ENCODE measurements at regions not wholly inside any gene's neighbourhood (a gene's known extent, or its start where the extent isn't known, plus 50 kb on each side); places are given as distances from the start of the nearest gene placed in this dataset.
"Not testable (repeated sequence)": the region's sequence is repeated elsewhere in the genome, so short reads cannot be mapped to it uniquely, and the experiment has no call there.

DNA sequence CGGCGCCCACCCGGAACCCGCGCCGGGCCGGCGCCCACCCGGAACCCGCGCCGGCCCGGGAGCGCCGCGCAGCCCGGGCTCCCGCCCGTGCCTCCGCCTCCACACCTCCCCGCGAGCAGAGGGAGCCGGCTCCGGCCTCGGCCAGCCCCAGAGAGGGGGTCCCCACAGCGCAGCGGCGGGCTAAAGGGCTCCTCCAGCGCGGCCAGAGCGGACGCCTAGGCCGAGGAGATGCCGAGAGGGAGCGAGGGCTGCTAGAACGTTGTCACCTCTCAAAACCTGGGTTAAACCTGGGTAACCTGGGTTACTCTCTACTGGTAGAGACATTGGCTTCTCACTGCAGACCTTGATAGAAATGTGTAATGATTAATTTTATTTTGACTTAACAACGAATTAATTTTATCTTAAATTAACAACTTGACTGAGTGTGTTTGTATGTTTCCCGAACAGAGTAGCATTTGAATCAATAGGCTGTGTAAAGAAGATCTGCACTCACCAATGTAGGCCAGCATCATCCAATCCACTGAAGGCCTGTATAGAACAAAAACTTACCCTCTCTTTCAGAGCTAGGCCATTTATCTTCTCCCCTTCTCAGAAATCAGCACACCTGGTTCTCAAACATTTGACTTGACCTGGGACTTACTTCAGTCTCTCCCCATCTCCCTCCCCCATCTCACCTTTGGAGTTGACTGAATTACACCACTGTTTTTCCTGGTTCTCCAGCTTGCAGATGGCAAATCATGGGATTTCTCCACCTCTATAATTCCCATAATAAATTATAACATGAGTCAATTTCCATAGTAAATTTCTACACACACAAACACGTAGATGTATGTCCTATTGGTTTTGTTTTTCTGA is 242.7 kb downstream of the ASXL3 start:
- intact Hi-C loops (cut with micrococcal nuclease): no loop called here

DNA sequence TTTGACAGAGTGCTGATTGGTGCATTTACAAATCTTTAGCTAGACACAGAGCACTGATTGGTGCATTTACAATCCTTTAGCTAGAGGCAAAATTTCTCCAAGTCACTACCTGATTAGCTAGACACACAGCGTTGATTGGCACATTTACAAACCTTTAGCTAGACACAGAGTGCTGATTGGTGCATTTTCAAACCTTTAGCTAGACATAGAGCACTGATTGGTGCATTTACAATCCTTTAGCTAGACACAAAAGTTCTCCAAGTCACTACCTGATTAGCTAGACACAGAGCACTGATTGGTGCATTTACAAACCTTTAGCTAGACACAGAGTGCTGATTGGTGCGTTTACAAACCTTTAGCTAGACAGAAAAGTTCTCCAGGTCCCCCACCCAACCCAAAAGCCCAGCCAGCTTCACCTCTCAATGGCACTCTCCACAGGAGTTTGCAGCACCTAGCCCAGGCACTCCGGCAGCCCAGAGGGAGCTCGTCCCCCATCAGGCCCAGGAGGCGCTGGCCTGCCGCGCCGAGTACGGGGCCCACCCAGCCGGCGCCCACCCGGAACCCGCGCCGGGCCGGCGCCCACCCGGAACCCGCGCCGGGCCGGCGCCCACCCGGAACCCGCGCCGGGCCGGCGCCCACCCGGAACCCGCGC is 241.8 kb downstream of the ASXL3 start:
- intact Hi-C loops (cut with micrococcal nuclease): not testable (repeated sequence)

DNA sequence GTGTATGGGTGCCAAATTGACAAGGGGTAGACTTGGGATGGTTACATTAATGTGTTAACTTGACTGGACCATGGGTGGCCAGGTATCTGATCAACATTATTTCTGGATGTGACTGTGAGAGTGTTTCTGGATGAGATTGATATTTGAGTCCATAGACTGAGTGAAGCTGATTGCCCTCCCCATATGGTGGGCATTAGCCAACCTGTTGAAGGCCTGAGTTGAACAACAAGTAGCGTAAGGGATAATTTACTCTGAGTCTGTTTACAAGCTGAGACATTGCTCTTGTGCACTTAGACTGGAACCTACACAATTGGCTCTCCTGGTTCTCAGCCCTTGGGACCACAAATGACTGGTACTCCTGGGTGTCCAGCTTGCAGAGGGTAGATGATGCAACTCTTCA is 240.1 kb downstream of the ASXL3 start:
- intact Hi-C loops (cut with micrococcal nuclease): no loop called here

DNA sequence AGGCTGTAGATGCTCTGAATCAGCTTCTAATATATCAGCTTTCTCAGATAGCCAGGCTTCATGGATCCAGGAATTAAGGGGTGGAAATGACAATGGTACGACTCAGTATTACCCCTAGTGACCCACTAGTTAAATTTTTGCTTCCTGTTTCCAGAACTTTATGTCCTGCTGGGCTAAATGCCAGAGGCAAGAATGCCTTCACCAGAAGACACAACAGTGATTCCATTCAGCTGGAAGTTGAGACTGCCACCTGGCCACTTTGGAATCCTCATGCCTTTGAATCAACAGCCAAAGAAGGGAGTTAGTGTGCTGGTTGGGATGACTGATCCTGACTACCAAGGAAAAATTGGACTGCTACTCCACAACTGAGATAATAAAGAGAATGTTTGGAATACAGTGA is 239.1 kb downstream of the ASXL3 start:
- intact Hi-C loops (cut with micrococcal nuclease): no loop called here

DNA sequence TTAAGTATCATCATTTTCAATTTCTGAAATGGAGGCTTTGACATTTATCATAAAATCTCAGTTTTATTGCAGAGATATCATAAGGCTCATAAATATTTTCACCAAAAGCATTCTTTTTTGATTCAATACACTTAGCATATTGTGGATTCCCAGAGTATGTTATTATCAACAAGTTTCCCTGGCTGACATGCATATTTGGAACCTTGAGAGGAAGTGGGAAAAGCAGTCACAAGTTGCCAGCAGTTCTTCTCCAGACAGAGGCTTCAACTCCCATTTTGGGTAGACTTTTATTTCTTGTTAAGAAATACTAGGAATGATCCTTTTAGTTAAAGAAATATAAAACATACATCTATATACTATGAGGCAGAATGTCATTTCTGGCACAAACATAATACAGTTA is 236.5 kb downstream of the ASXL3 start:
- intact Hi-C loops (cut with micrococcal nuclease): no loop called here

DNA sequence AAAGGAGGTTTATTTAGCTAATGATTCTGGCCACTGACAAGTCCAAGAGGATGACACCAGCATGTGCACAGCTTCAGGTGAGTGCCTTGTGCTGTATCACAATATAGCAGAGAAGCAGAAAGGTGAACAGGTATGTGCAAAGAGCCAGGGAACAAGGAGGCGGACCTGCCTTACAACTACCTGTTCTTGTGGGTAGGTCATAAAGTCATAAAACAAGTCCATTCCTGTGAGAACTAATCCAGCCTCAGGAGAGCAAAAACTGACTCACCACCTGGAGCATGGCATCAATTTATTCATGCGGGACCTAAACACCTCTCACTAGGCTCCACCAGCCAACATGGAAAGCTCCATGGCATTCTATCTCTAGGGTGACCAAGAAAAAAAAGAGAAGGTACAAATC is 234.2 kb downstream of the ASXL3 start:
- intact Hi-C loops (cut with micrococcal nuclease): no loop called here

DNA sequence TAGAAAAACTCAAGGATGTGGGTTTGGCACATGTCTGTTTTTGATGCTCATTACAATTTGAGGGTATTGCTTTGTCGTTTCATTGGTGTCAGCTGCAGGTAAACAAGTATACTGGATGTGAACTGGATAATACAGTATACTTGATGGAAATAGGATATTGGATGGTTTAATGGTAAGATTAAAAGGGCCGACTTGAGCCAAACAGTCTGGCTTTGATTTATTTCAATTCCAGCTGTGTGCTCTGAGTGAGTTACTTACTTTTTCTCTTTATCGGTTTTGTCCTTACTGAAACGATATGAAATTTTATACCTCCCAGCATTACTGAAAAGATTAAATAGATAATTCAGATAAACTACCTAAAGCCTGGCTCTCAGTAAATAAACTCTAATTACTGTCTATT is 227.6 kb downstream of the ASXL3 start:
- intact Hi-C loops (cut with micrococcal nuclease): no loop called here

DNA sequence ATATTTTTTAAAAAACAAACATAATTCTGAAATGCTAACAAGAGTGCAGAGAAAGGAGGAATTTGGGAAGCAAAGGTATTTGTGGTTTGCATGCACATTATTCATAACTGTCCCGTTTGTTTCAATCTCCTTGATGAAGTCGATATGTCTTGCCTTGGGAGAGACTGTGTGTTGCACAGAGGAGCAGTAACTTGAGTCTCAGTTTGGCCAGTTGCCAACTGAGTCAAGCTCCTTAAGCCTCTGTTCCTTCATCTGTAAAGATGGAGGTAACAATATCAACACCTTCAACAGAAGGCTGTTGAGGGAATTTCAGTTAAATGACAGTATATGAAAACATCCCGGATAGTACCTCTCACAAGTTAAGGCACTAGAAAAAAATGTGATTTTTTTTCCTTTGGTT is 226.2 kb downstream of the ASXL3 start:
- intact Hi-C loops (cut with micrococcal nuclease): no loop called here

DNA sequence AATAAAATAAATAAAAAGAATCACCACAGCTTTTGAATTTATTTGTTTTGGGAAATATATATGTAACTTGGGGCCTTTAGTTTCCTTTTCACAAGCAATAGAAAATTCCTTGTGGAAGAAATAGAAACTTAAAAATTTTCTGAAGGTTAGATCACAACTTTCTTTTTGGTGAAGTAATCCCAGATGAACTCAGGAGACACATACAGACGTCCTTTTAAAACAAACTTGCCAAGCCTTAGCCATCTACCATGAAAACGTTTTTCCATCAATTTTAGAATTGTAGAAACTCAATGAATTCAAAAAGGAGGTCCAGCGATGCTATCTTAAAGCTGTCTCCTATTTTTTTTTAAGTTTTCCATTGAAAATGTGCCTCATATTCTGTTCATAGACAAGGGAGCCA is 225.6 kb downstream of the ASXL3 start:
- intact Hi-C loops (cut with micrococcal nuclease): no loop called here

DNA sequence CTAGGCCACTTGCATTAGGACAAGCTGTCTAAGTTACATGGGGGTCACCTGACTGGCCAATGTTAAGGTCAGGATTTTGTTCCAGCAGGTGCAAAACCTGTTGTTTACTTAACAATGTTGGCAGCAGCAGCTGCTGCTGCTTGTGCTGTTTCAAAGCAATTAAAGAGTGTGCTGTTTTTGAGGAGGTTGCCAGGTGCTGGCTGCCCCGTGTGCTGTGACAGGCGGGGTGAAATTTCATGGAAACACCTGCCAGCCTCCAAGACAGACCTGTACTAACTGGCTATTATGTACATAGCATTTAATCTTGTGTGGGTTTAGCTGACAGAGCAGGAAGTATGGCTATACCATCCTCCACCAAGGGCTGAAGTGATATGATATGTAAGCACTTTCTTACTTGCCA is 224.9 kb downstream of the ASXL3 start:
- intact Hi-C loops (cut with micrococcal nuclease): no loop called here
